ENCODE measurements at regions not wholly inside any gene's neighbourhood (a gene's known extent, or its start where the extent isn't known, plus 50 kb on each side); places are given as distances from the start of the nearest gene placed in this dataset.

GRCh38 chr15:83362706-83363105, 78.2 kb upstream of the BNC1 start:
- TF ChIP-seq CTCF (IDR thresholded peaks at IDR 0.05; ENCODE audit: low read depth, low read length): no peak
- in situ Hi-C loops (cut with HindIII; ENCODE audit: low sequenced_read_pairs): no loop called here
- no peak overlapping the region for H3K4me3 ChIP-seq (ENCODE audit: low read depth, low read length)

GRCh38 chr15:83364501-83364900, 80.0 kb upstream of the BNC1 start:
- in situ Hi-C loops (cut with HindIII; ENCODE audit: low sequenced_read_pairs): no loop called here
- DNase-seq (ENCODE audit: low read depth, low spot score): no peak
- TF ChIP-seq CTCF (IDR thresholded peaks at IDR 0.05; ENCODE audit: low read depth, low read length): no peak
- no peak overlapping the region for H3K4me3 ChIP-seq (ENCODE audit: low read depth, low read length)

More at GRCh38 chr15:83362706-83363105, 78.2 kb upstream of the BNC1 start:
- DNase-seq (ENCODE audit: low read depth, low spot score): no peak

- in situ Hi-C loops (cut with HindIII; ENCODE audit: low sequenced_read_pairs): no loop called here
- no peak for TF ChIP-seq CTCF (IDR thresholded peaks at IDR 0.05; ENCODE audit: low read depth, low read length)
- H3K4me3 ChIP-seq (ENCODE audit: low read depth, low read length): peak overlapping the region; percentile 48
- DNase-seq (ENCODE audit: low read depth, low spot score): peak; percentile 37
These were observed 81.0 kb upstream of the BNC1 start for GRCh38 chr15:83365370-83365938.

GRCh38 chr15:83372434-83372891, 74.7 kb upstream of the SH3GL3 start:
- no peak for DNase-seq (ENCODE audit: low read depth, low spot score)
- H3K4me3 ChIP-seq (ENCODE audit: low read depth, low read length): no peak overlapping the region
- TF ChIP-seq CTCF (IDR thresholded peaks at IDR 0.05; ENCODE audit: low read depth, low read length): no peak
- in situ Hi-C loops (cut with HindIII; ENCODE audit: low sequenced_read_pairs): no loop called here

- no peak overlapping the region for H3K4me3 ChIP-seq (ENCODE audit: low read depth, low read length)
- no peak for DNase-seq (ENCODE audit: low read depth, low spot score)
- in situ Hi-C loops (cut with HindIII; ENCODE audit: low sequenced_read_pairs): no loop called here
- TF ChIP-seq CTCF (IDR thresholded peaks at IDR 0.05; ENCODE audit: low read depth, low read length): no peak
These were observed 68.1 kb upstream of the SH3GL3 start for GRCh38 chr15:83378921-83379578.

- DNase-seq (ENCODE audit: low read depth, low spot score): no peak
- no peak for TF ChIP-seq CTCF (IDR thresholded peaks at IDR 0.05; ENCODE audit: low read depth, low read length)
- in situ Hi-C loops (cut with HindIII; ENCODE audit: low sequenced_read_pairs): no loop called here
These were observed 67.6 kb upstream of the SH3GL3 start for GRCh38 chr15:83379579-83379959.

More at GRCh38 chr15:83379579-83379959, 67.6 kb upstream of the SH3GL3 start:
- no peak overlapping the region for H3K4me3 ChIP-seq (ENCODE audit: low read depth, low read length)
